RKO (cell line): ENCODE measurements at regions not wholly inside any gene's neighbourhood (a gene's known extent, or its start where the extent isn't known, plus 50 kb on each side); places are given as distances from the start of the nearest gene placed in this dataset.

Experiments
- DNase-seq: peaks from one replicate; pipeline ENCODE4 v3.0.0-alpha.2; 2016; ENCODE audit warnings: low spot score

GRCh38 chr2:12348216-12348615 lies 368.5 kb upstream of the TRIB2 start:
- DNase-seq = no peak

DNA sequence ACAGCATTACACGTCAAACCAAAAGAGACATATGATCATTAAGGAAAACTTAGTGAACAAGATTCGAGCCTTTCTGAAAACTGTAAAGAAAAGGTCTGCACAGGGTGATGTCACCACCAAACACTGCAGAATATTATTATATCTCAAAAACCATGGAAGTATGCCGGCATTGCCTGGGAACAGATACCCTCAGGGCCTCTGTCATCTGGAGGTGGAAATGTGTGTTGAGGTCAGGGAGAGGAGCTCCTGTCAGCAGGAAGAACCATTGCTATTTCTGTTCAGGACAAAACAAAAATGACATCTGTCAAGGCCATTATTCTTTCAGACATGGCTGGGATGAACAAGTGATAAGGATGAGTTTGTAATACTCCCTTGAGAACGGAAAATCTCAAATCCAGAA lies 365.9 kb upstream of the TRIB2 start:
- DNase-seq = no peak

- no peak for DNase-seq
Measured at GRCh38 chr2:12352889-12353288, 363.8 kb upstream of the TRIB2 start.

DNA sequence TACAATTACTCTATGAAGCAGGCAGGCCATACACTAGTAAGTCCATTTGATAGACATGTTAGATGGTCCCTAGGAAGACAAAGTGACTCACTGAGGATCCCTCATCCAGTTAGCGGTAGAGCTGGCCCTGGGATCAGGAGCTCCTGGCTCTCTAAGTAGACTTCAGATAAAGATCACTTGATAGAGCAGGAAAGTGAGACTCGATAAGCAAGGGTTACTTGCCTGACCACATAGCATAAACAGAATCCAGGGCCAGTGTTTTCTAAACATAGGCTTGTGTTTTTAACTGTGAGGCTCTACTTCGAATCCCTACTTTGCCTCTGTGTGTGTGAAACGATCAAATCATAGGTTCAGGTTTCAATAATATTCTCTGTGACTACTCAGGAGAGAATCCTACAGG lies 355.2 kb upstream of the TRIB2 start:
- no peak for DNase-seq

- DNase-seq = no peak
Measured at GRCh38 chr2:12363138-12363537, 353.6 kb upstream of the TRIB2 start.

DNA sequence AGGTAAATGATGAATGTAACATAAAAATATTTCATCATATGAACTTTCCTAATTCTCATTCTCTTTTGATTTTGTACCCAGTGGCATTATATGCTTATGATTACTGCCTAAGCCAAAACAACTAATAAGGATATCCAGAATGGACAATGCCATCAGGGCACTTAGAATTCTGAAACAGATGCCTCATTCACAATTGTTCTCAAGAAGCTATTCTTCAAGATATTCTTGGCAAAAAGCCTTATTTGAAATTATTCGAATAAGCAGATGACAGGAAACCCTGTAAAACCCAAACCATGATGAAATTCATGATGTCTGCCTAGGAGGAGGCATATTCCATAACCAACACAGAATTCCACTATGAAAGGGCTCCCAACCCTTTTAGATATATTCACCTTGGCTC lies 353.2 kb upstream of the TRIB2 start:
- no peak for DNase-seq

- DNase-seq = no peak
Measured at GRCh38 chr2:12369566-12369965, 347.2 kb upstream of the TRIB2 start.

DNA sequence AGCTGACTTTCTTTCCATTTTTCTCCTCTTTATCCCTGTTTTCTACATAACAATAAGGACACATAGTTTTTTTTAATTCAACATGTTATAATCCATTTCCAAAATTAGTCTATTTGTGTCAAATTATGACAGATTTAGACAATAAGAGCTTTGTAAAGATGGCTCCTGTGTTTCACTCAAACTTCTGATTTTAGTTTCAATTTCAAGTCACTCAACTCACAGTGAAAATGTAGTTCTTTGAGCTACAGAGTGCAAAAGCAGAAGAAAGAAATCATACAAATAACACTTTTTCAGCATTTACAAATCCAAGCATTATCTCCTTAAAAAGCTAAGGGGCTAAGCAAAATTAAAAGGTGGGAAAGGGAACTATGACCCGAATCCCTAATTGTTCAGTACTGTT lies 340.7 kb upstream of the TRIB2 start:
- DNase-seq = no peak

- no peak for DNase-seq
Measured at GRCh38 chr2:12379143-12379542, 337.6 kb upstream of the TRIB2 start.

DNA sequence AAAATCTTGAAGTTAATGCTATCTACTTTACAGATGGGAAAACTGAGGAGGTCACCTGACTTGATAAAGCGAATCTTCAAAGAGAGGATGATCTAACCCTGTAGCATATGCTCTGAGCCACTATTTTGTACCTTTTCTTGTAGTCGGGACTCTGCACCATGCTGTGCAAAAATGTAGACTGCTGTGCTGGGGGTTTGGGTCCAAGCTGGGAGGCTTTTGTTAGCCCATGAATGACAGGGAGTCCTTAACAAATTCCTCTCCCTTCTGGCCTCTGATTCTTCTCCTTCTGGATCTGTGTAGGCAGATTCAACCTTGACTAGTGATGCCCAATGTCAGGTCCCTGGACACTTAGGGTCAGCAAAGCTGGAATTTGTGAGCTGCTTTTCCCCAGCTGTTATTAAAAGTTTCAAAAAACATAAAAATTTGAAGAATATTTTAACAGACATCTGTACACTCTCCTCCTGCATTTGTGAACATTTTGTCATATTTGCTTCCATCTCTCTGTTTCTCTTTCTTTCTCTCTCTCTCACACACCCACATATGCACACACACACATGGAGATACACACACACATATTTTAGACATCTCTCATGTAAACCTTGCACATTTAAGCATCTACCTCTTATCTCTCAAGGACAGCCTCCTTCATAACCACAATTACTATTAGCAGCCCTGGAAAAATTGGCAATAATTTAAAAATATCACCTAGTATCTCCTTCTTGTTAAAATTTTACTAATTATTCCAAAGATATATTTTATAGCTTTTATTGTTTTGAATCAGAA lies 335.0 kb upstream of the TRIB2 start:
- DNase-seq = no peak

GRCh38 chr2:12382366-12382765 lies 334.4 kb upstream of the TRIB2 start:
- no peak for DNase-seq

- no peak for DNase-seq
Measured at GRCh38 chr2:12389344-12390045, 327.2 kb upstream of the TRIB2 start.

DNA sequence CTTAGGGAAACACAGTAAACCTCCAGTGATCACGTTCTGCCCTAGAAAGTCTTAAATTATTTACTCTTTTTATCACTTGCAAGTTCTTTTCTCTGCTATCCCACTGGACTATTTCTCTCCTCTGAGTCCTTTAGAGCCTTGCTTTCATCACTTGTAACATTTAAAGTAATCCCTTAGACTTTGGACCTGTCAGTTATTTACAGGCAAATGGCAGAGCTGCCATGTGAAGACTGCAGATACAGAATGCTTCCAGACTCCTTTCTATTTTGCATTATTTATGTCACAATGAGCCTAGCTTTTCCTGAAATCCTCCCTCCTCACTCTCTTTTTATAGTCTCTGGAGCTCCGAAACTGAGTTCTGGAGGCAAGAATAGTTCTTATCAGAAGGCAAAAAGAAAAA lies 325.6 kb upstream of the TRIB2 start:
- DNase-seq = no peak

DNA sequence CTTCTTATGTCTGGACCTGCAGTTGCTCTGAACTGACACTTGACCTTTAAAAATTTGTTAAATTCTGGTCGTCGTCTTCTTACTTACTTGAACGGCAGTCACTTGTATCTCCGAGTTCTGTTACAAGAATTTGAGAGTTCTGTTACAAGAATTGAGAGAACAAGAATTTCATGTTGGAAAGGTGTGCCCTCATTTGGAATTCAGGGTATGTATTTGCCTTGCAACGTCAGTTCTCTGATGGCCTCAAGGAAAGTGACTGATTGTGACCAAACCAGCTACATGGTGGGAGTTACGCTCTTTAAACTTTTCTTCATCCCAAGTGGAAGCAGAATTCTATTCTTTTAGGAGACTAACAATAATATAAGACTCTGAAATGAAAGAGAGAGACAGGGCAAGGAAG lies 320.0 kb upstream of the TRIB2 start:
- DNase-seq = no peak

DNA sequence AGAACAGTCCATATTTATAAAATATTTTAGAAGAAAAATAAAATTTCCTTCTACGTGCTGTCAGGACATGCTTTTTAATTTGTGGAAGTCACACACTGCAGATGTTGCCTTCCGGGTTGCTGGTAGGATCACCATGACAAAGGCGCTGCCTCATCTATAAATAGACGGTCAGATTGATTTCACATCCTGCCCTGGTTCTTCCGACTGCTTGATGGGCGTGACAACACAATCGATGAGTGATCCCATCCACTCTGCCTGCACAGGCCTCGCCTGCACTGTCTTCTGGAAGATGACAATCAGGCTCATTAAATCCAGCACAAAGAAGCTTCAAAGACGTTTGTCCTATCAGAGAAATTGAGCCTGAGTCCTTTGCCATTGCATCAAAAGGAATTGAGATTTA lies 318.9 kb upstream of the TRIB2 start:
- DNase-seq = no peak

- no peak for DNase-seq
Measured at GRCh38 chr2:12399240-12399639, 317.5 kb upstream of the TRIB2 start.

DNA sequence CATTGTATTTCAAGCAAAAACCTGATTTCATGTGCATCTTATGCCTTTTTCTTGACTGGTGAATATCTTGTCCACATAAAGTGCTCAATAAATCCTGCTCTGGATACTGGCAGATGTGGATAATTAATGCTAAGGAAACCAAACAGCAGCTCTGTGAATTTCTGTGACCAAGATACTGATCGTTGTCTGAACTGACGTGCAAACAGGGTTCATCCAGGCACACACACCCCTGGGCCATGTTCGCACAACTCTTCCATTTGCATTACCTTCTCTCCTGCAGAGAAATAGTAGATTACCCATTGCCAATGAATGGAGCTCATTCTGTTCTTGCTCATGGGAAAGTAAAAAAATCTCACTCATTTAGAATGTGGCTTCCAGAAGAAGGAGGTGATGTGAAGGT lies 316.2 kb upstream of the TRIB2 start:
- DNase-seq = no peak

DNA sequence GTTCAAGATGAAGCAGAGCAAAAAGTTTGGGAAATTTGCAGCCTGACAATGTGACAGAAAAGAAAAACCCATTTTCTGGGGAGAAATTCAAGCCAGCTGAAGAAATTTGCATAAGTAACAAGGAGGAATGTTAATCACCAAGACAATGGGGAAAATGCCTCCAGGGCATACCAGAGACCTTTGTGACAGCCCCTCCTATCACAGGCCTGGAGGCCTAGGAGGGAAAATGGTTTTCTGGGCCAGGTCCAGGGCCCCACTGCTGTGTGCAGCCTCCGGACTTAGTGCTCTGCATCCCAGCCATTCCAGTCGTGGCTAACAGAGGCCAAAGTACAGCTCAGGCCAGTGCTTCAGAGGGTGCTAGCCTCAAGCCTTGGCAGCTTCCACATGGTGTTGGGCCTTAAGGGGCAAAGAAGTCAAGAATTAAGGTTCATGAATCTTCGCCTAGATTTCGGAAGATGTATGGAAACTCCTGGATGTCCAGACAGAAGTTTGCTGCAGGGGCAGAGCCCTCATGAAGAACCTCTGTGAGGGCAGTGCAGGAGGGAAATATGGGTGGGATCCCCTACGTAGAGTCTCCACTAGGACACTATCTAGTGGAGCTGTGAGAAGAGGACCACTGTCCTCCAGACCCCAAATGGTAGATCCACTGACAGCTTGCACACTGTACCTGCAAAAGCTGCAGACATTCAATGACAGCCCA lies 314.1 kb upstream of the TRIB2 start:
- no peak for DNase-seq

GRCh38 chr2:12404497-12404896 lies 312.2 kb upstream of the TRIB2 start:
- no peak for DNase-seq

GRCh38 chr2:12407160-12407559 lies 309.6 kb upstream of the TRIB2 start:
- no peak for DNase-seq

DNA sequence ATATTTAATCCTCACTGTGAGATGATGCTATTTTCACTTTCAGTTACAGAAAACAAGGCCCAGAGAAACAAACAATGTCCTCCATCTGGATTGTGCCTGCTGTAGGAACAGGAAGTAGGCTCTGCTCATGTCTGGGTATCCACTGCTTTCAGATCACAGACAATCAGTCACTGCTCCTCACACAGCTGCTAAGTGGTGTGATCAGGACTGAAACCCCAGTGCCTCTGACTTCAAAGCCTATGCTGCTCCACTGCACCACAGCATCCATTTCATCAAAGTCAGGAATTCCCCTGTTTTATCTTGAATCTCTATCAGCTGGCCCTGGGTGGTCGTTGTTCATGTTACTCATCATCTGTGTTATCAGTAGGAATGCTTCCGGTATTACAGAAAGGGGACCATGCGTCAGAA lies 303.8 kb upstream of the TRIB2 start:
- DNase-seq = no peak

GRCh38 chr2:12415536-12415935 lies 301.2 kb upstream of the TRIB2 start:
- no peak for DNase-seq

- no peak for DNase-seq
Measured at GRCh38 chr2:12416600-12416999, 300.1 kb upstream of the TRIB2 start.
